Nephron (organoid): ENCODE measurements at regions not wholly inside any gene's neighbourhood (a gene's known extent, or its start where the extent isn't known, plus 50 kb on each side); places are given as distances from the start of the nearest gene placed in this dataset.

Experiments used
- H3K27ac Mint-ChIP-seq, 3 experiments: 2 replicates each; pipeline ENCODE4 v1.8.0; 2020; ENCODE audit warnings: mixed read lengths in 3 of 3, mild to moderate bottlenecking in 2 of 3, moderate library complexity in 1 of 3
- H3K27me3 Mint-ChIP-seq: 2 replicates; pipeline ENCODE4 v1.8.0; 2021; ENCODE audit warnings: low read depth, mild to moderate bottlenecking, moderate library complexity, mixed read lengths
- H3K36me3 Mint-ChIP-seq: 2 replicates; pipeline ENCODE4 v1.8.0; 2020; ENCODE audit warnings: low read depth, mixed read lengths
- H3K4me1 Mint-ChIP-seq: 2 replicates; pipeline ENCODE4 v1.8.0; 2020; ENCODE audit warnings: mixed read lengths
- H3K4me3 Mint-ChIP-seq, 3 experiments: 2 replicates each; pipeline ENCODE4 v1.8.0; 2020; ENCODE audit warnings: mild to moderate bottlenecking in 3 of 3, mixed read lengths in 3 of 3, moderate library complexity in 2 of 3
- H3K9me3 Mint-ChIP-seq: 2 replicates; pipeline ENCODE4 v1.8.0; 2020; ENCODE audit warnings: mixed read lengths
- CTCF ChIP-seq, 3 experiments: fragments of 200-600 bp; sonication (generic); IDR thresholded peaks; one replicate each; pipeline ENCODE4 v1.5.0; 2021; ENCODE audit warnings: antibody characterized with exemption in 3 of 3; ENCODE audit not compliant: unreplicated experiment in 3 of 3

- Mint-ChIP-seq H3K4me1 (peaks cover 8% of the 10 kb centered on the region), H3K9me3 (no peaks in the 10 kb centered on the region), H3K4me3 (no peak overlapping the region), H3K27me3 (no peaks in the 10 kb centered on the region), H3K36me3 (no peaks in the 10 kb centered on the region), H3K27ac (no peak overlapping the region)
- no peak for TF ChIP-seq CTCF (IDR thresholded peaks at IDR 0.05; ENCODE audit: unreplicated experiment in 3 of 3)
These were observed 183.0 kb downstream of the SUCNR1 start for GRCh38 chr3:152056481-152056880.

GRCh38 chr3:152056987-152057386 lies 183.5 kb downstream of the SUCNR1 start:
- Mint-ChIP-seq H3K27me3 (no peaks in the 10 kb centered on the region), H3K27ac (no peak overlapping the region), H3K4me3 (no peak overlapping the region), H3K36me3 (no peaks in the 10 kb centered on the region), H3K4me1 (peaks cover 8% of the 10 kb centered on the region), H3K9me3 (no peaks in the 10 kb centered on the region)
- TF ChIP-seq CTCF (IDR thresholded peaks at IDR 0.05; ENCODE audit: unreplicated experiment in 3 of 3): no peak

GRCh38 chr3:152058856-152059255 lies 185.4 kb downstream of the SUCNR1 start:
- no peak for TF ChIP-seq CTCF (IDR thresholded peaks at IDR 0.05; ENCODE audit: unreplicated experiment in 3 of 3)
- Mint-ChIP-seq H3K9me3 (no peaks in the 10 kb centered on the region), H3K4me1 (peaks cover 8% of the 10 kb centered on the region), H3K36me3 (no peaks in the 10 kb centered on the region), H3K27ac (no peak overlapping the region), H3K27me3 (no peaks in the 10 kb centered on the region), H3K4me3 (no peak overlapping the region)

GRCh38 chr3:152060701-152061100 lies 187.3 kb downstream of the SUCNR1 start:
- H3K4me1 Mint-ChIP-seq: peaks cover 8% of the 10 kb centered on the region
- no peaks in the 10 kb centered on the region for H3K27me3 Mint-ChIP-seq
- no peak overlapping the region for H3K4me3 Mint-ChIP-seq
- H3K36me3 Mint-ChIP-seq: no peaks in the 10 kb centered on the region
- no peak for TF ChIP-seq CTCF (IDR thresholded peaks at IDR 0.05; ENCODE audit: unreplicated experiment in 3 of 3)
- H3K9me3 Mint-ChIP-seq: no peaks in the 10 kb centered on the region
- H3K27ac Mint-ChIP-seq: no peak overlapping the region

GRCh38 chr3:152061296-152061695 lies 187.9 kb downstream of the SUCNR1 start:
- no peak for TF ChIP-seq CTCF (IDR thresholded peaks at IDR 0.05; ENCODE audit: unreplicated experiment in 3 of 3)
- Mint-ChIP-seq H3K27me3 (no peaks in the 10 kb centered on the region), H3K4me3 (no peak overlapping the region), H3K9me3 (no peaks in the 10 kb centered on the region), H3K27ac (no peak overlapping the region), H3K4me1 (peaks cover 8% of the 10 kb centered on the region), H3K36me3 (no peaks in the 10 kb centered on the region)

GRCh38 chr3:152069871-152070270 lies 196.4 kb downstream of the SUCNR1 start:
- no peaks in the 10 kb centered on the region for H3K36me3 Mint-ChIP-seq
- no peak for TF ChIP-seq CTCF (IDR thresholded peaks at IDR 0.05; ENCODE audit: unreplicated experiment in 3 of 3)
- H3K4me3 Mint-ChIP-seq: no peak overlapping the region
- peaks cover 7% of the 10 kb centered on the region for H3K9me3 Mint-ChIP-seq
- no peaks in the 10 kb centered on the region for H3K4me1 Mint-ChIP-seq
- H3K27me3 Mint-ChIP-seq: no peaks in the 10 kb centered on the region
- H3K27ac Mint-ChIP-seq: no peak overlapping the region
